DND-41 (cell line): ENCODE measurements at regions not wholly inside any gene's neighbourhood (a gene's known extent, or its start where the extent isn't known, plus 50 kb on each side); places are given as distances from the start of the nearest gene placed in this dataset.

Experiments used
- ATAC-seq: fragments of 200-7000 bp; cut with Tn5 transposase; 3 replicates; pipeline ENCODE4 v1.9.1; 2021; ENCODE audit warnings: low read depth; ENCODE audit not compliant: insufficient read depth
- DNase-seq: peaks from one replicate; pipeline ENCODE4 v3.0.0-alpha.2; 2020
- H2AFZ ChIP-seq: 2 replicates; pipeline ENCODE4 v1.6.0; 2012; ENCODE audit warnings: low read depth, low read length
- H3K27ac ChIP-seq: 2 replicates; pipeline ENCODE4 v1.5.1; 2012; ENCODE audit warnings: low read length, inconsistent platforms
- H3K27me3 ChIP-seq: fragments of 200-600 bp; sonication (generic); 2 replicates; pipeline ENCODE4 v1.6.0; 2012; ENCODE audit warnings: low read length, mild to moderate bottlenecking, inconsistent platforms; ENCODE audit not compliant: insufficient read depth, poor library complexity
- H3K36me3 ChIP-seq: 2 replicates; pipeline ENCODE4 v1.5.1; 2012; ENCODE audit warnings: low read length, inconsistent platforms; ENCODE audit not compliant: insufficient read depth
- H3K4me1 ChIP-seq: 2 replicates; pipeline ENCODE4 v1.5.1; 2012; ENCODE audit warnings: mild to moderate bottlenecking, low read length; ENCODE audit not compliant: insufficient read depth
- H3K4me2 ChIP-seq: 2 replicates; pipeline ENCODE4 v1.6.0; 2012; ENCODE audit warnings: mild to moderate bottlenecking, moderate library complexity, low read length, inconsistent platforms; ENCODE audit not compliant: insufficient read depth
- H3K4me3 ChIP-seq, 2 experiments: fragments of 200-600 bp in 1 of 2; shearing (Covaris generic) in 1 of 2; 2 replicates each; pipeline ENCODE4 v1.5.1; 2012 to 2016; ENCODE audit warnings: inconsistent platforms in 2 of 2, low read length in 2 of 2, mild to moderate bottlenecking in 2 of 2, low read depth in 1 of 2, moderate library complexity in 1 of 2
- H3K79me2 ChIP-seq: 2 replicates; pipeline ENCODE4 v1.6.0; 2012; ENCODE audit warnings: low read length, inconsistent platforms; ENCODE audit not compliant: insufficient read depth
- H3K9ac ChIP-seq: 2 replicates; pipeline ENCODE4 v1.6.0; 2012; ENCODE audit warnings: low read depth, mild to moderate bottlenecking, inconsistent platforms, low read length, moderate library complexity
- H3K9me3 ChIP-seq: 2 replicates; pipeline ENCODE4 v1.5.1; 2012; ENCODE audit warnings: low read length, moderate library complexity, mild to moderate bottlenecking, inconsistent platforms; ENCODE audit not compliant: insufficient read depth, severe bottlenecking
- H4K20me1 ChIP-seq: 2 replicates; pipeline ENCODE4 v1.6.0; 2012; ENCODE audit warnings: low read length; ENCODE audit not compliant: insufficient read depth
- CTCF ChIP-seq: IDR thresholded peaks from 2 replicates; pipeline ENCODE4 v1.5.1; 2012; ENCODE audit warnings: borderline replicate concordance, low read length, moderate library complexity, mild to moderate bottlenecking; ENCODE audit not compliant: poor library complexity, severe bottlenecking; ENCODE audit errors: extremely low read depth
- EZH2 ChIP-seq: IDR thresholded peaks from 3 replicates; pipeline ENCODE4 v1.6.1; 2012; ENCODE audit warnings: borderline replicate concordance, low read depth, mild to moderate bottlenecking, moderate library complexity, low read length, inconsistent platforms; ENCODE audit not compliant: severe bottlenecking

- Histone ChIP-seq H3K9ac (no peak overlapping the region), H3K27me3 (no peaks in the 10 kb centered on the region), H4K20me1 (no peaks in the 10 kb centered on the region), H3K4me3 (no peak overlapping the region), H3K36me3 (no peaks in the 10 kb centered on the region), H3K79me2 (no peaks in the 10 kb centered on the region), H3K4me1 (no peaks in the 10 kb centered on the region), H3K4me2 (no peak overlapping the region), H3K9me3 (no peaks in the 10 kb centered on the region), H2AFZ (no peak overlapping the region), H3K27ac (no peak overlapping the region)
- ATAC-seq (no peak), DNase-seq (no peak)
- TF ChIP-seq EZH2 (no peak), CTCF (no peak)
Measured at GRCh38 chr6:92216717-92217116, 1202.6 kb downstream of the EPHA7 start.

GRCh38 chr6:92201618-92202017, 1217.7 kb downstream of the EPHA7 start:
- H3K9ac ChIP-seq: no peak overlapping the region
- TF ChIP-seq CTCF (no peak), EZH2 (no peak)
- no peaks in the 10 kb centered on the region for H3K79me2 ChIP-seq
- H3K4me1 ChIP-seq: no peaks in the 10 kb centered on the region
- no peaks in the 10 kb centered on the region for H4K20me1 ChIP-seq
- no peaks in the 10 kb centered on the region for H3K27me3 ChIP-seq
- no peak for DNase-seq
- no peaks in the 10 kb centered on the region for H3K36me3 ChIP-seq
- no peak overlapping the region for H3K27ac ChIP-seq
- H3K4me2 ChIP-seq: no peak overlapping the region
- no peaks in the 10 kb centered on the region for H3K9me3 ChIP-seq
- ATAC-seq: no peak
- no peak overlapping the region for H3K4me3 ChIP-seq
- H2AFZ ChIP-seq: no peak overlapping the region

GRCh38 chr6:92196325-92196724, 1223.0 kb downstream of the EPHA7 start:
- Histone ChIP-seq H3K36me3 (no peaks in the 10 kb centered on the region), H3K4me3 (no peak overlapping the region), H3K79me2 (no peaks in the 10 kb centered on the region), H3K4me1 (no peaks in the 10 kb centered on the region), H3K9me3 (no peaks in the 10 kb centered on the region), H3K27ac (no peak overlapping the region), H3K4me2 (no peak overlapping the region), H4K20me1 (no peaks in the 10 kb centered on the region), H3K9ac (no peak overlapping the region), H3K27me3 (no peaks in the 10 kb centered on the region), H2AFZ (no peak overlapping the region)
- no peak for ATAC-seq
- TF ChIP-seq CTCF: no peak
- TF ChIP-seq EZH2: no peak
- no peak for DNase-seq

GRCh38 chr6:92195796-92196195, 1223.6 kb downstream of the EPHA7 start:
- Histone ChIP-seq H3K27me3 (no peaks in the 10 kb centered on the region), H3K4me2 (no peak overlapping the region), H3K9ac (no peak overlapping the region), H3K4me3 (no peak overlapping the region), H4K20me1 (no peaks in the 10 kb centered on the region), H2AFZ (no peak overlapping the region), H3K79me2 (no peaks in the 10 kb centered on the region), H3K9me3 (no peaks in the 10 kb centered on the region), H3K36me3 (no peaks in the 10 kb centered on the region), H3K27ac (no peak overlapping the region), H3K4me1 (no peaks in the 10 kb centered on the region)
- ATAC-seq (no peak), DNase-seq (no peak)
- TF ChIP-seq EZH2 (no peak), CTCF (no peak)
